ENCODE measurements at regions not wholly inside any gene's neighbourhood (a gene's known extent, or its start where the extent isn't known, plus 50 kb on each side); places are given as distances from the start of the nearest gene placed in this dataset.

DNA sequence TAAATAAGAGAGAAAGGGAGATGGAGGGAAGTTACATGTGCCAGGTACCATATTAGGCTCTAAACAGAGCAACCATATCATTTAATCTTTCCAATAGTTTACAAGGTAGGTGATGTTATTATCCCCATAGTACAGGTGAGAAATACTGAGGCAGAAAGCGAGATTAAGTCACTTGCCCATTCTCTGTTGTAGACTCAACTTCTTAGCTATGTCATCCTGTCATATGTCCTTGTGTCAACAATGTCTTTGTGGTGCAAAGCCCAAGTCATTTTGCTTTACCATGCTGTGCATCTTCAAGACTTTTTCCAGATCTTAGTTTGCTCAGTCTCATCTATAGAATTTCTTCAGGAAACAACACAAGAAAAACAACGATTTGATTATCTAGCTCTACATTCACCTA lies 205.0 kb upstream of the E2F8 start:
- no peak for TF ChIP-seq FOXP2 (optimal IDR thresholded peaks at IDR 0.05; ENCODE audit: borderline replicate concordance, extremely low read depth, extremely low read length, insufficient read depth)
- TF ChIP-seq TAF1 (IDR thresholded peaks at IDR 0.05; ENCODE audit: borderline replicate concordance, insufficient read depth, low read length): no peak
- TF ChIP-seq, protein P1, sequence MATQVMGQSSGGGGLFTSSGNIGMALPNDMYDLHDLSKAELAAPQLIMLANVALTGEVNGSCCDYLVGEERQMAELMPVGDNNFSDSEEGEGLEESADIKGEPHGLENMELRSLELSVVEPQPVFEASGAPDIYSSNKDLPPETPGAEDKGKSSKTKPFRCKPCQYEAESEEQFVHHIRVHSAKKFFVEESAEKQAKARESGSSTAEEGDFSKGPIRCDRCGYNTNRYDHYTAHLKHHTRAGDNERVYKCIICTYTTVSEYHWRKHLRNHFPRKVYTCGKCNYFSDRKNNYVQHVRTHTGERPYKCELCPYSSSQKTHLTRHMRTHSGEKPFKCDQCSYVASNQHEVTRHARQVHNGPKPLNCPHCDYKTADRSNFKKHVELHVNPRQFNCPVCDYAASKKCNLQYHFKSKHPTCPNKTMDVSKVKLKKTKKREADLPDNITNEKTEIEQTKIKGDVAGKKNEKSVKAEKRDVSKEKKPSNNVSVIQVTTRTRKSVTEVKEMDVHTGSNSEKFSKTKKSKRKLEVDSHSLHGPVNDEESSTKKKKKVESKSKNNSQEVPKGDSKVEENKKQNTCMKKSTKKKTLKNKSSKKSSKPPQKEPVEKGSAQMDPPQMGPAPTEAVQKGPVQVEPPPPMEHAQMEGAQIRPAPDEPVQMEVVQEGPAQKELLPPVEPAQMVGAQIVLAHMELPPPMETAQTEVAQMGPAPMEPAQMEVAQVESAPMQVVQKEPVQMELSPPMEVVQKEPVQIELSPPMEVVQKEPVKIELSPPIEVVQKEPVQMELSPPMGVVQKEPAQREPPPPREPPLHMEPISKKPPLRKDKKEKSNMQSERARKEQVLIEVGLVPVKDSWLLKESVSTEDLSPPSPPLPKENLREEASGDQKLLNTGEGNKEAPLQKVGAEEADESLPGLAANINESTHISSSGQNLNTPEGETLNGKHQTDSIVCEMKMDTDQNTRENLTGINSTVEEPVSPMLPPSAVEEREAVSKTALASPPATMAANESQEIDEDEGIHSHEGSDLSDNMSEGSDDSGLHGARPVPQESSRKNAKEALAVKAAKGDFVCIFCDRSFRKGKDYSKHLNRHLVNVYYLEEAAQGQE (IDR thresholded peaks at IDR 0.05; ENCODE audit: insufficient read depth in 1 of 2, low read depth in 2 of 2, low read length in 2 of 2): no peak
- TF ChIP-seq POLR2AphosphoS5 (IDR thresholded peaks at IDR 0.05; ENCODE audit: low read depth, low read length): no peak
- no peak for TF ChIP-seq SIN3A (IDR thresholded peaks at IDR 0.05; ENCODE audit: borderline replicate concordance, insufficient read depth, low read length)

DNA sequence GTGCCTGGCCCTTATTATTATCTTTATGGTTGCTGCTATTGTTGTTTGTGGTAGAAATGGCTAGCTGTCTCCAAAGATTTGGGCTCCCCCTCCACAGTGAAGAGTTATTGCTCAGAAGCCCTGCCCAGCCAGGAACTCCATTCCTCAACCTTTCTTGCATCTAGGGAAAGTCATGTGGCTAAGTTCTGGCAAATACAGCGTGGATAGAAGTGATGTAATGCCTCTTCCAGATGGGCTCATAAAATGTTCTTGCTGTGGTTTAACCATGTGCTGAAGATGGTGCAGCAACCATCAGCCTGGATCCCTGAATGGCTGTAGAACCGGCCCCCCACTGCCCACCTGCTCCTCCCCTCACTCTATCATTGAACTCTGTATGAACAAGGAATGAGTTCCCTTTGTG lies 203.5 kb upstream of the E2F8 start:
- TF ChIP-seq, protein P1 (IDR thresholded peaks at IDR 0.05; ENCODE audit: insufficient read depth in 1 of 2, low read depth in 2 of 2, low read length in 2 of 2): no peak
- TF ChIP-seq SIN3A (IDR thresholded peaks at IDR 0.05; ENCODE audit: borderline replicate concordance, insufficient read depth, low read length) (no peak), FOXP2 (optimal IDR thresholded peaks at IDR 0.05; ENCODE audit: borderline replicate concordance, extremely low read depth, extremely low read length, insufficient read depth) (no peak), TAF1 (IDR thresholded peaks at IDR 0.05; ENCODE audit: borderline replicate concordance, insufficient read depth, low read length) (no peak), POLR2AphosphoS5 (IDR thresholded peaks at IDR 0.05; ENCODE audit: low read depth, low read length) (no peak)

DNA sequence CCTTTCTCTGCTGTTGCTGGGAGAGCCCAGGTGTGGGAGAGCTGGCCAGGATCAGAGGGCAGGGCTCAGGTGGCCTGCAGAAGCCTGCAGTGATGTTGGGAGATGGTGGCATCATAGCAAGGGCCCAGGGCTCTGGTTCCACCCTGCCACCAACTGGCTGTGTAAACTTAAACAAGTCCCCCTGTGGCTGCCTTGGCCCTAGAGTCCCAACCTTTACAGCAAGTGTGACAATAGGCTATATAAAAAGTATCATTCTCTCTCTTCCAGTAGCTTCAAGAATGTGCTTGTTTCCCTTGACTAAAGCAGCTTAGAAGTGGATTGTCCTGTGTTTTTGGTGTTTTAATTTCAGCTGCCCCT lies 201.8 kb upstream of the E2F8 start:
- TF ChIP-seq FOXP2 (optimal IDR thresholded peaks at IDR 0.05; ENCODE audit: borderline replicate concordance, extremely low read depth, extremely low read length, insufficient read depth) (no peak), SIN3A (IDR thresholded peaks at IDR 0.05; ENCODE audit: borderline replicate concordance, insufficient read depth, low read length) (no peak), TAF1 (IDR thresholded peaks at IDR 0.05; ENCODE audit: borderline replicate concordance, insufficient read depth, low read length) (no peak), POLR2AphosphoS5 (IDR thresholded peaks at IDR 0.05; ENCODE audit: low read depth, low read length) (no peak)
- TF ChIP-seq, protein P1 (IDR thresholded peaks at IDR 0.05; ENCODE audit: insufficient read depth in 1 of 2, low read depth in 2 of 2, low read length in 2 of 2): no peak

DNA sequence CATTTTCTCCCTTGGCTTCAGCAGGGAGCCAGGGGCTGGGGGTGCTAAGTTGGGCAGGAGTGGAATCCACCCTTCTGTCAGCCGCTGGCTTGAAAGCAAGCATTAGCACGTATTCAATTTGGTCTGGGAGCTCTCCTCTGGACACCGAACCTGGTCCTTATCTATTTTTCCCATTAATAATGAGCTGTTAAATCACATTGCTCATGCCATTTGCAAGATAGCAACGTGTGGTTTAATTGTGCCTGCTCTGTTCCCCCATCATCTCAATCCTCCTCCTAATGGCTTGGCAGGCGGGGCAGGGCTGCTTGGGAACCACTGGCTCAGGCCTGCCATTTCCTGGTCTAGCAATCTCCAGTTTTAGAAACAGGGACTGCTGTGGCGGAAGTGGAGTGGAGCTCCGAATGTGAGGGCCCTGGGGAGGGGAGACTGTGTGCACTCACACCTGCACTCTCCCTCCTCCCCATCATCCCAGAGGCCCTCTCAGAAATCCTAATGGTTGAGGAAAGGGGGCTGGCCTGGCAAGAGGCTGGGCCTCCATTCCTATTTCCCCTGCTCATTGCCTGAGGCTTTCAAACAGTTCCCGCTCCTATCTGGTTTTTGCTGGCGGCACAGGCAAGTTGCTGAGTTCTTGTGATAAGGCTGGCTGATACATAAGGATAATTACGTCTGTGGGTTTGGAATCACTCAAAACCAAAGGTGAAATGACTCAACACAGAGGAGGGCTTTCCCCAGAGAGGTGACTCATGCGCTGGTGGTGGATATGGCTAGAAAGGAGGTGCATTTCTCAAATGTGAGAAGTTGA lies 201.2 kb upstream of the E2F8 start:
- TF ChIP-seq, protein P1 (IDR thresholded peaks at IDR 0.05; ENCODE audit: insufficient read depth in 1 of 2, low read depth in 2 of 2, low read length in 2 of 2): 0 out of 4 replicates have a peak, but pooled peaks of 1 of the 2 experiments have one; percentile 41
- no peak for TF ChIP-seq SIN3A (IDR thresholded peaks at IDR 0.05; ENCODE audit: borderline replicate concordance, insufficient read depth, low read length)
- no peak for TF ChIP-seq TAF1 (IDR thresholded peaks at IDR 0.05; ENCODE audit: borderline replicate concordance, insufficient read depth, low read length)
- TF ChIP-seq FOXP2 (optimal IDR thresholded peaks at IDR 0.05; ENCODE audit: borderline replicate concordance, extremely low read depth, extremely low read length, insufficient read depth): no peak

All from PFSK-1 (cell line).